ENCODE measurements at regions not wholly inside any gene's neighbourhood (a gene's known extent, or its start where the extent isn't known, plus 50 kb on each side); places are given as distances from the start of the nearest gene placed in this dataset.
"Not testable (repeated sequence)": the region's sequence is repeated elsewhere in the genome, so short reads cannot be mapped to it uniquely, and the experiment has no call there.

- not testable (repeated sequence) for TF ChIP-seq CREM (IDR thresholded peaks at IDR 0.05); CREM (CRISPR knock-in tag; IDR thresholded peaks at IDR 0.05); SMAD1 (CRISPR knock-in tag; IDR thresholded peaks at IDR 0.05; ENCODE audit: borderline replicate concordance, low read depth); POLR2A (IDR thresholded peaks at IDR 0.05; ENCODE audit: insufficient read depth in 1 of 2, low read depth in 2 of 2, low read length in 2 of 2)
- TF ChIP-seq, protein P1, sequence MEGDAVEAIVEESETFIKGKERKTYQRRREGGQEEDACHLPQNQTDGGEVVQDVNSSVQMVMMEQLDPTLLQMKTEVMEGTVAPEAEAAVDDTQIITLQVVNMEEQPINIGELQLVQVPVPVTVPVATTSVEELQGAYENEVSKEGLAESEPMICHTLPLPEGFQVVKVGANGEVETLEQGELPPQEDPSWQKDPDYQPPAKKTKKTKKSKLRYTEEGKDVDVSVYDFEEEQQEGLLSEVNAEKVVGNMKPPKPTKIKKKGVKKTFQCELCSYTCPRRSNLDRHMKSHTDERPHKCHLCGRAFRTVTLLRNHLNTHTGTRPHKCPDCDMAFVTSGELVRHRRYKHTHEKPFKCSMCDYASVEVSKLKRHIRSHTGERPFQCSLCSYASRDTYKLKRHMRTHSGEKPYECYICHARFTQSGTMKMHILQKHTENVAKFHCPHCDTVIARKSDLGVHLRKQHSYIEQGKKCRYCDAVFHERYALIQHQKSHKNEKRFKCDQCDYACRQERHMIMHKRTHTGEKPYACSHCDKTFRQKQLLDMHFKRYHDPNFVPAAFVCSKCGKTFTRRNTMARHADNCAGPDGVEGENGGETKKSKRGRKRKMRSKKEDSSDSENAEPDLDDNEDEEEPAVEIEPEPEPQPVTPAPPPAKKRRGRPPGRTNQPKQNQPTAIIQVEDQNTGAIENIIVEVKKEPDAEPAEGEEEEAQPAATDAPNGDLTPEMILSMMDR (CRISPR knock-in tag; IDR thresholded peaks at IDR 0.05), result not testable (repeated sequence)
These were observed 170.6 kb downstream of the NPIPB11 start for GRCh38 chr16:29235836-29236370.

Measured in HepG2 (cell line).